RWPE2 (cell line): ENCODE measurements at regions not wholly inside any gene's neighbourhood (a gene's known extent, or its start where the extent isn't known, plus 50 kb on each side); places are given as distances from the start of the nearest gene placed in this dataset.

ENCODE experiments used
- ATAC-seq: fragments of 200-7000 bp; cut with Tn5 transposase; 3 replicates; pipeline ENCODE4 v1.9.1; 2021; ENCODE audit warnings: low read depth
- DNase-seq: peaks from one replicate; pipeline ENCODE4 v3.0.0-alpha.2; 2020; ENCODE audit warnings: low spot score
- H3K27ac ChIP-seq: fragments of 450-650 bp; 2 replicates; pipeline ENCODE4 v1.5.1; 2017; ENCODE audit warnings: mild to moderate bottlenecking; ENCODE audit not compliant: poor library complexity, severe bottlenecking
- H3K27me3 ChIP-seq: fragments of 250-450 bp; sonication (Bioruptor Pico); 2 replicates; pipeline ENCODE4 v1.5.1; 2021; ENCODE audit warnings: mild to moderate bottlenecking, moderate library complexity; ENCODE audit not compliant: insufficient read depth, poor library complexity, severe bottlenecking
- H3K36me3 ChIP-seq: fragments of 250-450 bp; sonication (Bioruptor Pico); 2 replicates; pipeline ENCODE4 v1.5.1; 2020; ENCODE audit warnings: low read depth, mild to moderate bottlenecking, moderate library complexity
- H3K4me1 ChIP-seq: fragments of 250-450 bp; sonication (Bioruptor Pico); 2 replicates; pipeline ENCODE4 v1.5.1; 2021; ENCODE audit warnings: mild to moderate bottlenecking, moderate library complexity; ENCODE audit not compliant: insufficient read depth, poor library complexity, severe bottlenecking
- H3K4me3 ChIP-seq: fragments of 250-450 bp; sonication (Bioruptor Pico); 2 replicates; pipeline ENCODE4 v1.5.1; 2021; ENCODE audit warnings: mild to moderate bottlenecking, moderate library complexity; ENCODE audit not compliant: severe bottlenecking
- H3K9me3 ChIP-seq: fragments of 250-450 bp; sonication (Bioruptor Pico); 2 replicates; pipeline ENCODE4 v1.5.1; 2021; ENCODE audit warnings: mild to moderate bottlenecking, moderate library complexity; ENCODE audit not compliant: severe bottlenecking
- TF ChIP-seq, protein P1 (sequence below): fragments of 450-650 bp; IDR thresholded peaks from one replicate; pipeline ENCODE4 v1.5.1; 2017; ENCODE audit warnings: mild to moderate bottlenecking, moderate library complexity; ENCODE audit not compliant: poor library complexity, severe bottlenecking

- Histone ChIP-seq H3K9me3 (no peaks in the 10 kb centered on the region), H3K4me3 (no peak overlapping the region), H3K36me3 (no peaks in the 10 kb centered on the region), H3K27ac (no peak overlapping the region), H3K4me1 (no peaks in the 10 kb centered on the region), H3K27me3 (no peaks in the 10 kb centered on the region)
- TF ChIP-seq, protein P1, sequence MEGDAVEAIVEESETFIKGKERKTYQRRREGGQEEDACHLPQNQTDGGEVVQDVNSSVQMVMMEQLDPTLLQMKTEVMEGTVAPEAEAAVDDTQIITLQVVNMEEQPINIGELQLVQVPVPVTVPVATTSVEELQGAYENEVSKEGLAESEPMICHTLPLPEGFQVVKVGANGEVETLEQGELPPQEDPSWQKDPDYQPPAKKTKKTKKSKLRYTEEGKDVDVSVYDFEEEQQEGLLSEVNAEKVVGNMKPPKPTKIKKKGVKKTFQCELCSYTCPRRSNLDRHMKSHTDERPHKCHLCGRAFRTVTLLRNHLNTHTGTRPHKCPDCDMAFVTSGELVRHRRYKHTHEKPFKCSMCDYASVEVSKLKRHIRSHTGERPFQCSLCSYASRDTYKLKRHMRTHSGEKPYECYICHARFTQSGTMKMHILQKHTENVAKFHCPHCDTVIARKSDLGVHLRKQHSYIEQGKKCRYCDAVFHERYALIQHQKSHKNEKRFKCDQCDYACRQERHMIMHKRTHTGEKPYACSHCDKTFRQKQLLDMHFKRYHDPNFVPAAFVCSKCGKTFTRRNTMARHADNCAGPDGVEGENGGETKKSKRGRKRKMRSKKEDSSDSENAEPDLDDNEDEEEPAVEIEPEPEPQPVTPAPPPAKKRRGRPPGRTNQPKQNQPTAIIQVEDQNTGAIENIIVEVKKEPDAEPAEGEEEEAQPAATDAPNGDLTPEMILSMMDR = no peak
- no peak for ATAC-seq
- no peak for DNase-seq
Observed at GRCh38 chr4:62560858-62561257, 1360.7 kb downstream of the ADGRL3 start.

GRCh38 chr4:62550121-62550520, 1350.0 kb downstream of the ADGRL3 start:
- H3K27ac ChIP-seq = no peak overlapping the region
- H3K36me3 ChIP-seq = no peaks in the 10 kb centered on the region
- DNase-seq (no peak), ATAC-seq (no peak)
- no peaks in the 10 kb centered on the region for H3K27me3 ChIP-seq
- H3K9me3 ChIP-seq = no peaks in the 10 kb centered on the region
- peaks cover 4% of the 10 kb centered on the region for H3K4me1 ChIP-seq
- no peak overlapping the region for H3K4me3 ChIP-seq
- TF ChIP-seq, protein P1 = no peak

- no peak for ATAC-seq
- no peak overlapping the region for H3K27ac ChIP-seq
- peaks cover 4% of the 10 kb centered on the region for H3K4me1 ChIP-seq
- H3K9me3 ChIP-seq = no peaks in the 10 kb centered on the region
- TF ChIP-seq, protein P1 = no peak
- H3K36me3 ChIP-seq = no peaks in the 10 kb centered on the region
- H3K4me3 ChIP-seq = no peak overlapping the region
- DNase-seq = no peak
- H3K27me3 ChIP-seq = no peaks in the 10 kb centered on the region
Observed at GRCh38 chr4:62549601-62550000, 1349.5 kb downstream of the ADGRL3 start.

GRCh38 chr4:62548765-62549164, 1348.6 kb downstream of the ADGRL3 start:
- H3K9me3 ChIP-seq = no peaks in the 10 kb centered on the region
- no peak for DNase-seq
- H3K36me3 ChIP-seq = no peaks in the 10 kb centered on the region
- H3K4me3 ChIP-seq = no peak overlapping the region
- ATAC-seq = no peak
- H3K27ac ChIP-seq = no peak overlapping the region
- no peaks in the 10 kb centered on the region for H3K27me3 ChIP-seq
- H3K4me1 ChIP-seq = peaks cover 4% of the 10 kb centered on the region
- TF ChIP-seq, protein P1 = no peak

- Histone ChIP-seq H3K36me3 (no peaks in the 10 kb centered on the region), H3K4me1 (peaks cover 4% of the 10 kb centered on the region), H3K9me3 (no peaks in the 10 kb centered on the region), H3K27me3 (no peaks in the 10 kb centered on the region), H3K4me3 (no peak overlapping the region), H3K27ac (no peak overlapping the region)
- ATAC-seq (no peak), DNase-seq (no peak)
- TF ChIP-seq, protein P1 = no peak
Observed at GRCh38 chr4:62548108-62548524, 1348.0 kb downstream of the ADGRL3 start.
